SIG-M5 treated with dmso at 0.1 percent for 504 hours (cell line): ENCODE measurements at regions not wholly inside any gene's neighbourhood (a gene's known extent, or its start where the extent isn't known, plus 50 kb on each side); places are given as distances from the start of the nearest gene placed in this dataset.

Experiments used
- DNase-seq: peaks from one replicate; lab custom pipeline; 2025; ENCODE audit not compliant: unreplicated experiment; lab: John Stamatoyannopoulos, UW

- DNase-seq = no peak
These were observed 112.8 kb downstream of the SAMD5 start for GRCh38 chr6:147621263-147621662.

- DNase-seq = no peak
These were observed 113.5 kb downstream of the SAMD5 start for GRCh38 chr6:147621961-147622360.

GRCh38 chr6:147624946-147625515, 116.5 kb downstream of the SAMD5 start:
- no peak for DNase-seq

- DNase-seq = no peak
These were observed 117.5 kb downstream of the SAMD5 start for GRCh38 chr6:147625946-147626345.

- no peak for DNase-seq
These were observed 118.9 kb downstream of the SAMD5 start for GRCh38 chr6:147627411-147627810.

GRCh38 chr6:147633191-147633590, 124.7 kb downstream of the SAMD5 start:
- DNase-seq = no peak

GRCh38 chr6:147637620-147638195, 129.2 kb downstream of the SAMD5 start:
- no peak for DNase-seq

- DNase-seq = no peak
These were observed 130.8 kb downstream of the SAMD5 start for GRCh38 chr6:147639279-147639678.

GRCh38 chr6:147640606-147641005, 132.1 kb downstream of the SAMD5 start:
- no peak for DNase-seq

GRCh38 chr6:147641511-147641910, 133.0 kb downstream of the SAMD5 start:
- DNase-seq = no peak

GRCh38 chr6:147642458-147642857, 134.0 kb downstream of the SAMD5 start:
- no peak for DNase-seq

- DNase-seq = no peak
These were observed 135.1 kb downstream of the SAMD5 start for GRCh38 chr6:147643341-147644200.

GRCh38 chr6:147648916-147649315, 140.4 kb downstream of the SAMD5 start:
- DNase-seq = no peak

- DNase-seq = no peak
These were observed 143.0 kb downstream of the SAMD5 start for GRCh38 chr6:147651249-147652063.

GRCh38 chr6:147653631-147654030, 145.1 kb downstream of the SAMD5 start:
- DNase-seq = no peak

GRCh38 chr6:147654103-147654845, 145.8 kb downstream of the SAMD5 start:
- DNase-seq = no peak

GRCh38 chr6:147660334-147661311, 152.1 kb downstream of the SAMD5 start:
- no peak for DNase-seq

- no peak for DNase-seq
These were observed 154.2 kb downstream of the SAMD5 start for GRCh38 chr6:147662646-147663045.

- DNase-seq = no peak
These were observed 155.6 kb downstream of the SAMD5 start for GRCh38 chr6:147664092-147664491.

- no peak for DNase-seq
These were observed 157.8 kb downstream of the SAMD5 start for GRCh38 chr6:147666255-147666654.
